SK-N-SH (cell line): ENCODE measurements at regions not wholly inside any gene's neighbourhood (a gene's known extent, or its start where the extent isn't known, plus 50 kb on each side); places are given as distances from the start of the nearest gene placed in this dataset.

ENCODE experiments used
- CTCF ChIA-PET: fragments of 300-600, 350-600 bp; formaldehyde crosslinking; extraction: SDS; loops from one replicate; lab custom pipeline; 2021; lab: Yijun Ruan, JAX
- POLR2A ChIA-PET: fragments of 350-600 bp; sonication (Branson Sonifier 250); formaldehyde crosslinking; extraction: SDS; loops from one replicate; lab custom pipeline; 2020; ENCODE audit warnings: antibody characterized with exemption, inconsistent platforms; lab: Yijun Ruan, JAX
- DNase-seq: peaks from one replicate; pipeline ENCODE4 v3.0.0; 2012
- H2AFZ ChIP-seq: fragments of 200-600 bp; sonication (generic); 2 replicates; pipeline ENCODE4 v1.8.1; 2016; ENCODE audit warnings: antibody characterized with exemption, mild to moderate bottlenecking, low read depth
- H3F3A ChIP-seq: fragments of 200-600 bp; sonication (generic); replicated peaks from 2 replicates; pipeline ENCODE3; 2016; ENCODE audit warnings: antibody characterized with exemption, mild to moderate bottlenecking; ENCODE audit not compliant: insufficient read depth
- H3K27ac ChIP-seq, 2 experiments: fragments of 200-500 bp in 1 of 2; fragments of 200-600 bp in 1 of 2; sonication (Bioruptor generic) in 1 of 2; sonication (generic), shearing (Covaris generic) in 1 of 2; 2 replicates each; pipeline versions ENCODE4 v1.5.1 to v1.6.1; 2014 to 2016; ENCODE audit warnings: low read depth in 2 of 2, inconsistent platforms in 1 of 2, low read length in 1 of 2, mild to moderate bottlenecking in 1 of 2, mixed read lengths in 1 of 2
- H3K27me3 ChIP-seq: fragments of 200-600 bp; sonication (generic), shearing (Covaris generic); 2 replicates; pipeline ENCODE4 v1.6.1; 2016; ENCODE audit warnings: mixed run types; ENCODE audit not compliant: insufficient read depth
- H3K36me3 ChIP-seq, 2 experiments: fragments of 200-500 bp in 1 of 2; fragments of 200-600 bp in 1 of 2; sonication (Bioruptor generic) in 1 of 2; sonication (generic) in 1 of 2; replicated peaks in 1 of 2; 2 replicates each; pipeline versions ENCODE3 to v1.5.1; 2014 to 2016; ENCODE audit warnings: low read length in 1 of 2, mild to moderate bottlenecking in 1 of 2; ENCODE audit not compliant: insufficient read depth in 2 of 2, control insufficient read depth in 1 of 2
- H3K4me1 ChIP-seq, 2 experiments: fragments of 200-500 bp in 1 of 2; fragments of 200-600 bp in 1 of 2; sonication (Bioruptor generic) in 1 of 2; sonication (generic), shearing (Covaris generic) in 1 of 2; 2 replicates each; pipeline versions ENCODE4 v1.5.1 to v1.6.1; 2014 to 2016; ENCODE audit warnings: low read depth in 1 of 2, low read length in 1 of 2, mixed run types in 1 of 2; ENCODE audit not compliant: insufficient read depth in 2 of 2, control insufficient read depth in 1 of 2
- H3K4me2 ChIP-seq: fragments of 200-600 bp; sonication (generic), shearing (Covaris generic); 2 replicates; pipeline ENCODE4 v1.6.1; 2017; ENCODE audit warnings: mixed run types
- H3K4me3 ChIP-seq, 2 experiments: fragments of 200-500 bp in 1 of 2; fragments of 200-600 bp in 1 of 2; sonication (Bioruptor generic) in 1 of 2; sonication (generic), shearing (Covaris generic) in 1 of 2; 2 replicates each; pipeline versions ENCODE4 v1.5.1 to v1.8.1; 2014 to 2016; ENCODE audit warnings: low read depth in 2 of 2, inconsistent platforms in 1 of 2, low read length in 1 of 2, mild to moderate bottlenecking in 1 of 2, mixed read lengths in 1 of 2, moderate library complexity in 1 of 2
- H3K79me2 ChIP-seq: fragments of 200-600 bp; sonication (generic); 2 replicates; pipeline ENCODE4 v1.8.1; 2017; ENCODE audit warnings: mild to moderate bottlenecking; ENCODE audit not compliant: insufficient read depth
- H3K9ac ChIP-seq: fragments of 200-600 bp; sonication (generic); 2 replicates; pipeline ENCODE4 v1.6.1; 2017; ENCODE audit warnings: mixed run types
- H3K9me2 ChIP-seq: fragments of 200-600 bp; sonication (generic); 2 replicates; pipeline ENCODE4 v1.6.1; 2017; ENCODE audit warnings: mixed run types
- H3K9me3 ChIP-seq: fragments of 200-600 bp; sonication (generic); 2 replicates; pipeline ENCODE4 v1.6.1; 2017; ENCODE audit warnings: mixed run types, mild to moderate bottlenecking, moderate library complexity
- H4K20me1 ChIP-seq: fragments of 200-600 bp; sonication (generic); 2 replicates; pipeline ENCODE4 v1.6.1; 2017; ENCODE audit warnings: mild to moderate bottlenecking, mixed run types; ENCODE audit not compliant: insufficient read depth
- EZH2phosphoT487 ChIP-seq: fragments of 200-600 bp; sonication (generic); IDR thresholded peaks from 2 replicates; pipeline ENCODE4 v1.6.1; 2017; ENCODE audit warnings: low read depth, mixed run types, mild to moderate bottlenecking, antibody characterized with exemption, moderate library complexity, borderline replicate concordance
- FOSL2 ChIP-seq: IDR thresholded peaks from 2 replicates; pipeline ENCODE4 v1.4.0; 2012; ENCODE audit warnings: low read depth, mild to moderate bottlenecking, moderate library complexity, borderline replicate concordance
- FOXM1 ChIP-seq: IDR thresholded peaks from 2 replicates; pipeline ENCODE4 v1.4.0; 2012; ENCODE audit warnings: low read depth, mild to moderate bottlenecking
- RCOR1 ChIP-seq: fragments of 150-350 bp; IDR thresholded peaks from 2 replicates; pipeline ENCODE4 v1.6.1; 2017; ENCODE audit warnings: antibody characterized with exemption, low read length
- TEAD4 ChIP-seq: IDR thresholded peaks from 2 replicates; pipeline ENCODE4 v1.4.0; 2012; ENCODE audit warnings: mild to moderate bottlenecking, borderline replicate concordance; ENCODE audit not compliant: insufficient read depth
- WGBS: methylation state at CpG from one replicate; pipeline ENCODE4 v1.1.6; 2017; ENCODE audit warnings: low lambda C conversion rate; 5-methylcytosine and 5-hydroxymethylcytosine counted together

DNA sequence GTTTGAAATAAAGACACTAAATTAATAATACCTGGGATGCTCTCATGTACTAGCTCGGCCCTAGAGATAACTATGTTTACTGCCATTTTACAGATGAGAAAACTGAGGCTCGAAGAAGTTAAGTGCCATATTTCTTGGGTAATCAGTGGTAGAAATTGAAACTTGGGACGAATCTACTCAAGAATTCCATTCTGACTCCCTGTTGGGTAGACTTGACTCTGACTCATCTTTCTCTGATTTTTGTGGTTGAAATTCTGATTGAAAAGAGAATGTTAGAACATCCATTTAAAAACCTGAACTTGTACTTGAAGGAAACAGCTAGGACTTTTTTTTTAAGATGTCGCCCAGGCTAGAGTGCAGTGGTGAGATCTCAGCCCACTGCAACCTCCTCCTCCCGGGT lies 50.1 kb upstream of the NSUN7 start:
- Histone ChIP-seq H3K27me3 (no peaks in the 10 kb centered on the region), H3K27ac (no peak overlapping the region), H4K20me1 (no peaks in the 10 kb centered on the region), H3F3A (peaks cover 9% of the 10 kb centered on the region), H3K79me2 (no peaks in the 10 kb centered on the region), H3K9me3 (no peaks in the 10 kb centered on the region), H2AFZ (no peak overlapping the region), H3K36me3 (no peaks in the 10 kb centered on the region), H3K4me2 (no peak overlapping the region), H3K4me1 (no peaks in the 10 kb centered on the region)
- WGBS, result 80% methylated on average over 5 of the region's 5 CpGs
- CTCF ChIA-PET, result no interaction called here
- TF ChIP-seq FOXM1 (no peak), FOSL2 (peak; percentile 38; the same call in 1 of the 2 replicates), EZH2phosphoT487 (no peak), TEAD4 (no peak), RCOR1 (no peak)
- TF ChIP-seq, all 33 proteins: peak for 1
- no peak for DNase-seq
- Histone ChIP-seq H3K4me3 (no peak overlapping the region), H3K9me2 (no peaks in the 10 kb centered on the region), H3K9ac (no peak overlapping the region)
- POLR2A ChIA-PET, result no interaction called here
